HepG2 (cell line): ENCODE measurements at regions not wholly inside any gene's neighbourhood (a gene's known extent, or its start where the extent isn't known, plus 50 kb on each side); places are given as distances from the start of the nearest gene placed in this dataset.

Experiments used
- ATAC-seq: fragments of 200-7000 bp; cut with Tn5 transposase; 3 replicates; pipeline ENCODE4 v1.9.1; 2020; ENCODE audit warnings: mild to moderate bottlenecking, moderate library complexity
- BruUV-seq: library from RNA; stranded (reverse); fragments of 400-500 nt; replicated peaks from 2 replicates; lab custom pipeline; 2021; lab: Mats Ljungman, UMichigan
- CTCF ChIA-PET: fragments of 300-600 bp; formaldehyde crosslinking; extraction: SDS; loops from one replicate; lab custom pipeline; 2021; ENCODE audit warnings: low total read pairs, inconsistent platforms, low intra/inter-chr PET ratio; lab: Yijun Ruan, JAX
- POLR2A ChIA-PET: fragments of 350-600 bp; sonication (Branson Sonifier 250); formaldehyde crosslinking; loops from one replicate; lab custom pipeline; 2020; ENCODE audit warnings: antibody characterized with exemption, inconsistent platforms; lab: Yijun Ruan, JAX
- DNase-seq: peaks from one replicate; pipeline ENCODE4 v3.0.0-alpha.2; 2015; ENCODE audit warnings: low spot score
- FAIRE-seq: peaks from 3 replicates; lab custom pipeline; 2011; peaks lifted over from hg19 to GRCh38; lab: Jason Lieb, UNC
- H2AFZ ChIP-seq: one replicate; pipeline ENCODE4 v1.6.1; 2011; ENCODE audit warnings: low read length, inconsistent platforms
- H3K27ac ChIP-seq: fragments of 300-600 bp; 3 replicates; pipeline ENCODE4 v1.8.0; 2011; ENCODE audit warnings: mixed run types, mild to moderate bottlenecking, mixed read lengths, low read length, inconsistent platforms; ENCODE audit not compliant: insufficient read depth; ENCODE audit errors: extremely low read length
- H3K27me3 ChIP-seq, 2 experiments: fragments of 200-600 bp in 1 of 2; 2 replicates in 1 of 2; 3 replicates in 1 of 2; pipeline versions ENCODE4 v1.6.0 to v1.8.0; 2011; ENCODE audit warnings: low read length in 2 of 2, mild to moderate bottlenecking in 2 of 2, moderate library complexity in 2 of 2, inconsistent platforms in 1 of 2; ENCODE audit not compliant: insufficient read depth in 2 of 2, control insufficient read depth in 1 of 2
- H3K36me3 ChIP-seq, 2 experiments: fragments of 200-600 bp in 1 of 2; replicated peaks in 1 of 2; 2 replicates in 1 of 2; 3 replicates in 1 of 2; pipeline versions ENCODE4 v1.5.1 to v1.8.0; 2011; ENCODE audit warnings: low read length in 2 of 2, inconsistent platforms in 1 of 2; ENCODE audit not compliant: insufficient read depth in 2 of 2, control insufficient read depth in 1 of 2
- H3K4me1 ChIP-seq: 2 replicates; pipeline ENCODE4 v1.5.1; 2012; ENCODE audit warnings: low read length, inconsistent platforms; ENCODE audit not compliant: insufficient read depth
- H3K4me2 ChIP-seq: 2 replicates; pipeline ENCODE4 v1.6.0; 2011; ENCODE audit warnings: low read depth, low read length, inconsistent platforms
- H3K4me3 ChIP-seq, 3 experiments: fragments of 200-600 bp in 1 of 3; sonication (generic), shearing (Covaris generic) in 1 of 3; replicated peaks in 1 of 3; 2 replicates each; pipeline ENCODE4 v1.5.1; 2011 to 2016; ENCODE audit warnings: low read length in 3 of 3, inconsistent platforms in 2 of 3, low read depth in 2 of 3, mild to moderate bottlenecking in 2 of 3, control low read depth in 1 of 3, mixed read lengths in 1 of 3; ENCODE audit not compliant: insufficient read depth in 1 of 3
- H3K79me2 ChIP-seq: one replicate; pipeline ENCODE4 v1.6.1; 2011; ENCODE audit warnings: low read length, inconsistent platforms; ENCODE audit not compliant: insufficient read depth
- H3K9ac ChIP-seq: 2 replicates; pipeline ENCODE4 v1.6.0; 2011; ENCODE audit warnings: mild to moderate bottlenecking, low read depth, low read length, inconsistent platforms; ENCODE audit not compliant: insufficient read depth
- H3K9me3 ChIP-seq: 2 replicates; pipeline ENCODE4 v1.5.1; 2012; ENCODE audit warnings: mild to moderate bottlenecking, low read length
- H4K20me1 ChIP-seq: 2 replicates; pipeline ENCODE4 v1.6.0; 2011; ENCODE audit warnings: inconsistent platforms, mild to moderate bottlenecking, low read length, moderate library complexity; ENCODE audit not compliant: insufficient read depth
- CCDC6 ChIP-seq: sonication (generic); formaldehyde crosslinking; IDR thresholded peaks from 2 replicates; pipeline ENCODE4 v1.8.1; 2022; ENCODE audit warnings: mild to moderate bottlenecking, missing genetic modification reagents, moderate library complexity
- CREB1 ChIP-seq, 2 experiments: fragments of 450-650 bp in 1 of 2; IDR thresholded peaks; 2 replicates each; pipeline ENCODE4 v1.6.1; 2016 to 2017; ENCODE audit warnings: control low read depth in 1 of 2, mild to moderate bottlenecking in 1 of 2, missing compliant biosample characterization in 1 of 2, missing genetic modification characterization in 1 of 2
- EHMT2 ChIP-seq: fragments of 200-600 bp; sonication (generic); IDR thresholded peaks from 2 replicates; pipeline ENCODE4 v1.7.0; 2017; ENCODE audit warnings: antibody characterized with exemption, low read depth, low read length, borderline replicate concordance
- NPAS2 ChIP-seq: sonication (generic); formaldehyde crosslinking; IDR thresholded peaks from 2 replicates; pipeline ENCODE4 v1.8.0; 2022; ENCODE audit warnings: mild to moderate bottlenecking, missing genetic modification reagents, borderline replicate concordance
- SP4 ChIP-seq: sonication (generic); formaldehyde crosslinking; IDR thresholded peaks from 2 replicates; pipeline ENCODE4 v1.8.1; 2023; ENCODE audit warnings: mild to moderate bottlenecking, missing genetic modification reagents
- STAT5B ChIP-seq: sonication (generic); formaldehyde crosslinking; IDR thresholded peaks from 2 replicates; pipeline ENCODE4 v1.4.0; 2020; ENCODE audit warnings: missing genetic modification reagents
- ZNF205 ChIP-seq: IDR thresholded peaks from 2 replicates; pipeline ENCODE4 v1.6.1; 2018; ENCODE audit warnings: missing biosample characterization, missing genetic modification reagents
- ZNF224 ChIP-seq: sonication (generic); formaldehyde crosslinking; IDR thresholded peaks from 2 replicates; pipeline ENCODE4 v1.5.0; 2020; ENCODE audit warnings: mild to moderate bottlenecking, missing genetic modification reagents
- ZNF251 ChIP-seq: sonication (generic); formaldehyde crosslinking; IDR thresholded peaks from 2 replicates; pipeline ENCODE4 v1.9.0; 2021; ENCODE audit warnings: mild to moderate bottlenecking, missing genetic modification reagents
- ZNF329 ChIP-seq: sonication (generic); formaldehyde crosslinking; IDR thresholded peaks from 2 replicates; pipeline ENCODE4 v1.9.0; 2021; ENCODE audit warnings: low read depth, mild to moderate bottlenecking, missing genetic modification reagents
- ZNF503 ChIP-seq: sonication (generic); formaldehyde crosslinking; IDR thresholded peaks from 2 replicates; pipeline ENCODE4 v1.4.0; 2020; ENCODE audit warnings: missing genetic modification reagents
- WGBS: methylation state at CpG from one replicate; pipeline ENCODE4 v1.1.6; 2017; ENCODE audit warnings: low lambda C conversion rate; 5-methylcytosine and 5-hydroxymethylcytosine counted together
- in situ Hi-C: cut with HindIII; loops from 2 replicates; pipeline ENCODE4 v1.10.0; 2017; ENCODE audit warnings: low pct_unique_long_range_greater_than_20kb; ENCODE audit not compliant: extremely low pct_ligation_motif_present
- intact Hi-C: fragments of 100-400 bp; cut with micrococcal nuclease; formaldehyde crosslinking; loops from one replicate; pipeline ENCODE4 v1.10.0; 2022; ENCODE audit not compliant: unreplicated experiment
- TF ChIP-seq, protein P1 (sequence below): sonication (generic); formaldehyde crosslinking; IDR thresholded peaks from 2 replicates; pipeline ENCODE4 v1.5.0; 2020; ENCODE audit warnings: missing genetic modification reagents

- Histone ChIP-seq H2AFZ (no peak overlapping the region), H3K4me2 (no peak overlapping the region), H4K20me1 (no peaks in the 10 kb centered on the region), H3K9me3 (no peaks in the 10 kb centered on the region), H3K9ac (no peak overlapping the region), H3K27me3 (no peaks in the 10 kb centered on the region), H3K4me1 (no peaks in the 10 kb centered on the region), H3K79me2 (no peaks in the 10 kb centered on the region), H3K36me3 (no peaks in the 10 kb centered on the region), H3K4me3 (no peak overlapping the region), H3K27ac (no peak overlapping the region)
- ChIA-PET CTCF (no interaction called here), POLR2A (no interaction called here)
- TF ChIP-seq ZNF205 (no peak), ZNF251 (CRISPR knock-in tag) (no peak), ZNF329 (no peak), CCDC6 (CRISPR knock-in tag) (no peak), SP4 (CRISPR knock-in tag) (no peak), CREB1 (IDR thresholded peaks at IDR 0.05) (no peak), CREB1 (CRISPR knock-in tag; IDR thresholded peaks at IDR 0.05) (no peak), ZNF503 (CRISPR knock-in tag) (no peak), EHMT2 (no peak), NPAS2 (CRISPR knock-in tag) (no peak), STAT5B (no peak), ZNF224 (no peak)
- TF ChIP-seq, protein P1, sequence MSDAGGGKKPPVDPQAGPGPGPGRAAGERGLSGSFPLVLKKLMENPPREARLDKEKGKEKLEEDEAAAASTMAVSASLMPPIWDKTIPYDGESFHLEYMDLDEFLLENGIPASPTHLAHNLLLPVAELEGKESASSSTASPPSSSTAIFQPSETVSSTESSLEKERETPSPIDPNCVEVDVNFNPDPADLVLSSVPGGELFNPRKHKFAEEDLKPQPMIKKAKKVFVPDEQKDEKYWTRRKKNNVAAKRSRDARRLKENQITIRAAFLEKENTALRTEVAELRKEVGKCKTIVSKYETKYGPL (CRISPR knock-in tag): no peak
- no TSS peak for BruUV-seq
- WGBS: 2% methylated on average over 3 of the region's 3 CpGs
- in situ Hi-C loops: no loop called here
- FAIRE-seq (no peak), DNase-seq (no peak), ATAC-seq (no peak)
- intact Hi-C loops: no loop called here
These were observed 66.2 kb upstream of the DYRK2 start for GRCh38 chr12:67582238-67582834.
